Lower lobe of right lung (tissue), 2 donors: ENCODE measurements at regions not wholly inside any gene's neighbourhood (a gene's known extent, or its start where the extent isn't known, plus 50 kb on each side); places are given as distances from the start of the nearest gene placed in this dataset.

Experiments
- ATAC-seq, 2 donors: fragments of 200-7000 bp; cut with Tn5 transposase; one replicate each; pipeline ENCODE4 v1.9.1; 2020 to 2022; ENCODE audit warnings: mild to moderate bottlenecking in 2 of 2, moderate library complexity in 2 of 2
- DNase-seq: peaks from one replicate; pipeline ENCODE4 v3.0.0-alpha.2; 2020
- H3K27ac ChIP-seq: fragments of 200-600 bp; one replicate; pipeline ENCODE4 v1.8.0; 2022
- H3K27me3 ChIP-seq: fragments of 200-600 bp; one replicate; pipeline ENCODE4 v1.8.0; 2022; ENCODE audit warnings: low read depth
- H3K36me3 ChIP-seq: fragments of 200-600 bp; one replicate; pipeline ENCODE4 v1.8.0; 2022; ENCODE audit warnings: mild to moderate bottlenecking
- H3K4me1 ChIP-seq: fragments of 200-600 bp; one replicate; pipeline ENCODE4 v1.8.0; 2022
- H3K4me3 ChIP-seq: fragments of 200-600 bp; one replicate; pipeline ENCODE4 v1.8.0; 2022; ENCODE audit warnings: mild to moderate bottlenecking
- H3K9me3 ChIP-seq: fragments of 200-600 bp; one replicate; pipeline ENCODE4 v1.8.0; 2022
- CTCF ChIP-seq: fragments of 200-600 bp; IDR thresholded peaks from one replicate; pipeline ENCODE4 v1.8.0; 2022; ENCODE audit warnings: antibody characterized with exemption, mild to moderate bottlenecking
- intact Hi-C: fragments of 100-400 bp; cut with DNase I; formaldehyde crosslinking; loops from one replicate; pipeline ENCODE4 v1.11.0; 2022
- donor health status: DM: no; HTN: yes; CAD: no; lungs with severe emphysema.

- no peaks in the 10 kb centered on the region for H3K4me1 ChIP-seq
- TF ChIP-seq CTCF, result no peak
Measured at GRCh38 chr2:5329763-5330162, 362.4 kb upstream of the SOX11 start.

GRCh38 chr2:5330961-5331360 lies 361.2 kb upstream of the SOX11 start:
- Histone ChIP-seq H3K9me3 (no peaks in the 10 kb centered on the region), H3K36me3 (no peaks in the 10 kb centered on the region), H3K27me3 (no peaks in the 10 kb centered on the region), H3K4me1 (no peaks in the 10 kb centered on the region), H3K4me3 (no peak overlapping the region), H3K27ac (no peak overlapping the region)
- intact Hi-C loops, result no loop called here
- ATAC-seq (no peak), DNase-seq (no peak)
- TF ChIP-seq CTCF, result no peak

More at GRCh38 chr2:5329763-5330162, 362.4 kb upstream of the SOX11 start:
- DNase-seq (no peak), ATAC-seq (no peak)
- Histone ChIP-seq H3K36me3 (no peaks in the 10 kb centered on the region), H3K9me3 (no peaks in the 10 kb centered on the region), H3K4me3 (no peak overlapping the region), H3K27ac (no peak overlapping the region), H3K27me3 (no peaks in the 10 kb centered on the region)
- intact Hi-C loops, result no loop called here

- TF ChIP-seq CTCF, result no peak
- intact Hi-C loops, result no loop called here
- H3K36me3 ChIP-seq, result no peaks in the 10 kb centered on the region
- no peak overlapping the region for H3K4me3 ChIP-seq
- H3K4me1 ChIP-seq, result no peaks in the 10 kb centered on the region
- no peaks in the 10 kb centered on the region for H3K9me3 ChIP-seq
- DNase-seq, result no peak
- no peak overlapping the region for H3K27ac ChIP-seq
- no peaks in the 10 kb centered on the region for H3K27me3 ChIP-seq
- no peak for ATAC-seq
Measured at GRCh38 chr2:5332925-5333324, 359.3 kb upstream of the SOX11 start.

- H3K9me3 ChIP-seq, result no peaks in the 10 kb centered on the region
- H3K36me3 ChIP-seq, result no peaks in the 10 kb centered on the region
- no peak overlapping the region for H3K27ac ChIP-seq
- no peaks in the 10 kb centered on the region for H3K4me1 ChIP-seq
- TF ChIP-seq CTCF, result no peak
- DNase-seq (no peak), ATAC-seq (no peak)
- H3K27me3 ChIP-seq, result no peaks in the 10 kb centered on the region
- intact Hi-C loops, result no loop called here
- H3K4me3 ChIP-seq, result no peak overlapping the region
Measured at GRCh38 chr2:5339473-5339872, 352.7 kb upstream of the SOX11 start.

- no peak for TF ChIP-seq CTCF
- no peaks in the 10 kb centered on the region for H3K36me3 ChIP-seq
- ATAC-seq, result no peak
- H3K4me3 ChIP-seq, result no peak overlapping the region
- no peaks in the 10 kb centered on the region for H3K27me3 ChIP-seq
- H3K27ac ChIP-seq, result no peak overlapping the region
- no peaks in the 10 kb centered on the region for H3K4me1 ChIP-seq
- DNase-seq, result no peak
- intact Hi-C loops, result no loop called here
- no peaks in the 10 kb centered on the region for H3K9me3 ChIP-seq
Measured at GRCh38 chr2:5343785-5344335, 348.3 kb upstream of the SOX11 start.

GRCh38 chr2:5352286-5352685 lies 339.9 kb upstream of the SOX11 start:
- no peaks in the 10 kb centered on the region for H3K36me3 ChIP-seq
- no peak for DNase-seq
- no peak for ATAC-seq
- H3K4me1 ChIP-seq, result no peaks in the 10 kb centered on the region
- no peaks in the 10 kb centered on the region for H3K9me3 ChIP-seq
- intact Hi-C loops, result no loop called here
- H3K27ac ChIP-seq, result no peak overlapping the region
- no peak for TF ChIP-seq CTCF
- no peak overlapping the region for H3K4me3 ChIP-seq
- H3K27me3 ChIP-seq, result no peaks in the 10 kb centered on the region
